Duodenal mucosa (tissue), 2 donors: ENCODE measurements at regions not wholly inside any gene's neighbourhood (a gene's known extent, or its start where the extent isn't known, plus 50 kb on each side); places are given as distances from the start of the nearest gene placed in this dataset.

Experiments
- H3K27ac ChIP-seq: one replicate; pipeline ENCODE4 v1.7.0; 2013; ENCODE audit warnings: low read depth, low read length
- H3K27me3 ChIP-seq, 2 donors: one replicate each; pipeline ENCODE4 v1.7.0; 2013; ENCODE audit warnings: low read length in 2 of 2, control low read depth in 1 of 2; ENCODE audit not compliant: insufficient read depth in 2 of 2, control insufficient read depth in 1 of 2
- H3K36me3 ChIP-seq, 2 donors: one replicate each; pipeline ENCODE4 v1.7.0; 2013; ENCODE audit warnings: low read length in 2 of 2, control low read depth in 1 of 2; ENCODE audit not compliant: insufficient read depth in 2 of 2, control insufficient read depth in 1 of 2
- H3K4me1 ChIP-seq, 2 donors: one replicate each; pipeline ENCODE4 v1.7.0; 2013; ENCODE audit warnings: low read length in 2 of 2, control low read depth in 1 of 2; ENCODE audit not compliant: insufficient read depth in 2 of 2, control insufficient read depth in 1 of 2
- H3K4me3 ChIP-seq, 2 donors: one replicate each; pipeline ENCODE4 v1.7.0; 2013; ENCODE audit warnings: low read length in 2 of 2, low read depth in 1 of 2
- H3K9ac ChIP-seq, 2 donors: one replicate each; pipeline ENCODE4 v1.7.0; 2013; ENCODE audit warnings: low read length in 2 of 2, low read depth in 1 of 2
- H3K9me3 ChIP-seq, 2 donors: one replicate each; pipeline ENCODE4 v1.7.0; 2013; ENCODE audit warnings: low read length in 2 of 2, control low read depth in 1 of 2; ENCODE audit not compliant: control insufficient read depth in 1 of 2

DNA sequence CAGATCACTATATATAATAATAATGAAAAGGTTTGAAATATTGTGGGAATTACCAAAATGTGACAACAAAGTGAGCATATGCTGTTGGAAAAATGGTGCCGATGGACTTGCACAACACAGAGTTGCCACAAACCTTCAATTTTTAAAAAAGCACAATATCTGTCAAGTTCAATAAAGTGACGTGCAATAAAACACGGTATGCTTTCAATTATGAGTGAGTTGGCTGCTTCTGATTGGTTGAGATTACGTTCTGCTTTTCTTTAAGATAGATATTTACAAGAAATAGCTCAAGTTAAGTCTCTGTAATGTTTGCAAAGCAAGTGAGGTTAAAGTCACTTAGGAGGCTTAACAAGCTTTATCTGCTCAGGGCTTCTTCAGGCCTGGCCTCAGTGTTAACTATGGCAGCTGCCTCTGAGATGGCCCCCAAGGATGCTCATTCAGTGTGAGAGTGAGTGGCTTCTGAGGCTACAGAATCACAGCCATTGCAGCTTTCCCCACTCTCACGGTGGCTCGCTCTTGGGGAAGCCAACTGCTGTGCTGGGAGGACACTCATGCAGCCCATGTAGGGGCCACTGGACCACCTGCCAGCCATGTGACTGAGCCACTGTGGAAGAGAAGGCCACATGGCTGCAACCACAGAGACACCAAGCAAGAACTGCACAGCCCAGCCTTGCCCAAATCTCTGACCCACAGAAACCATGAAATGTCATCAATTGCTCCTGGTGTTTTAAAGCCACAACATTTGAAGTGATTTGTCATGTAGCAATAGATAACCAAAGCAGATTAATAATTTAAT, 78.3 kb upstream of the TMEM72 start:
- Histone ChIP-seq H3K4me1 (no peaks in the 10 kb centered on the region), H3K9ac (no peak overlapping the region), H3K27ac (no peak overlapping the region), H3K9me3 (no peaks in the 10 kb centered on the region), H3K27me3 (no peaks in the 10 kb centered on the region), H3K4me3 (no peak overlapping the region), H3K36me3 (no peaks in the 10 kb centered on the region)

- Histone ChIP-seq H3K9me3 (no peaks in the 10 kb centered on the region), H3K27me3 (no peaks in the 10 kb centered on the region), H3K4me3 (no peak overlapping the region), H3K36me3 (no peaks in the 10 kb centered on the region), H3K4me1 (no peaks in the 10 kb centered on the region), H3K27ac (no peak overlapping the region), H3K9ac (no peak overlapping the region)
These were observed 77.0 kb upstream of the TMEM72 start for GRCh38 chr10:44834131-44834530.

DNA sequence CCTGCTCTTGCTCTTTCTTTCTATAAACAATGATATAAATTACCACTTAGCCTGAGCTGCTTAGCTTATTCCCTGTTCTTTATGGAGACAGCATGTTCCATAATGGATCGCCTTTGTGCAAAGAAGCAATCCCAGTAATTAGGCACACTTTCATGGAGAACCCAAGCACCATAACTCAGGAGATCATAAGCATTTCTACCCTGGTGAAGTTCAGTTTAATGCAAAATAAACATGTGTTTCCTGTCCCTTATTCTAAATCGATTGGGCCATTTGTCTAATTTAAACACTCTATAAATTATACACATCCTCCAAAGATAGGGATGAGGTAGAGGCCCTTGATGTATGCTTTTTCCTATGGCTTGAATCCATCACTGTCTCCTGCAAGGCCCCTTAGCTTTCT, 75.8 kb upstream of the TMEM72 start:
- Histone ChIP-seq H3K27ac (no peak overlapping the region), H3K27me3 (no peaks in the 10 kb centered on the region), H3K4me1 (no peaks in the 10 kb centered on the region), H3K9ac (no peak overlapping the region), H3K36me3 (no peaks in the 10 kb centered on the region), H3K9me3 (no peaks in the 10 kb centered on the region), H3K4me3 (no peak overlapping the region)

DNA sequence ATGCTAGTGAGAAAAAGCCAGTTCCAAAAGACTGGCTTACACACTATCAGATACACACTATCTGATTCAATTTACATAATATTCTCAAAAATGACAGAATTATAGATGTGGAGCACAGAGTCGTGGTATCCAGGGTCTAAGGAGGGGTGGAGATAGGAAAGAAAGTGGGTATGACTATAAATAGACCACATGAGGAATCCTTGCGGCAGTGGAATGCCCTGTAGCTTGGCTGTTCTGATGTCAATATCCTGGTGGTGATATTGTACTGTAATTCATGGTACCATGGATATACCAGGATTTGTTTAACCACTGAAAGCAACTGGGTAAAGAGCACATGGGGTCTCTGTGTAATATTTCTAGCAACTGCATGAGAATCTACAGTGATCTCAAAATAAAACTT, 67.7 kb upstream of the TMEM72 start:
- Histone ChIP-seq H3K9ac (no peak overlapping the region), H3K27me3 (no peaks in the 10 kb centered on the region), H3K36me3 (no peaks in the 10 kb centered on the region), H3K9me3 (no peaks in the 10 kb centered on the region), H3K4me3 (no peak overlapping the region), H3K27ac (no peak overlapping the region), H3K4me1 (no peaks in the 10 kb centered on the region)

DNA sequence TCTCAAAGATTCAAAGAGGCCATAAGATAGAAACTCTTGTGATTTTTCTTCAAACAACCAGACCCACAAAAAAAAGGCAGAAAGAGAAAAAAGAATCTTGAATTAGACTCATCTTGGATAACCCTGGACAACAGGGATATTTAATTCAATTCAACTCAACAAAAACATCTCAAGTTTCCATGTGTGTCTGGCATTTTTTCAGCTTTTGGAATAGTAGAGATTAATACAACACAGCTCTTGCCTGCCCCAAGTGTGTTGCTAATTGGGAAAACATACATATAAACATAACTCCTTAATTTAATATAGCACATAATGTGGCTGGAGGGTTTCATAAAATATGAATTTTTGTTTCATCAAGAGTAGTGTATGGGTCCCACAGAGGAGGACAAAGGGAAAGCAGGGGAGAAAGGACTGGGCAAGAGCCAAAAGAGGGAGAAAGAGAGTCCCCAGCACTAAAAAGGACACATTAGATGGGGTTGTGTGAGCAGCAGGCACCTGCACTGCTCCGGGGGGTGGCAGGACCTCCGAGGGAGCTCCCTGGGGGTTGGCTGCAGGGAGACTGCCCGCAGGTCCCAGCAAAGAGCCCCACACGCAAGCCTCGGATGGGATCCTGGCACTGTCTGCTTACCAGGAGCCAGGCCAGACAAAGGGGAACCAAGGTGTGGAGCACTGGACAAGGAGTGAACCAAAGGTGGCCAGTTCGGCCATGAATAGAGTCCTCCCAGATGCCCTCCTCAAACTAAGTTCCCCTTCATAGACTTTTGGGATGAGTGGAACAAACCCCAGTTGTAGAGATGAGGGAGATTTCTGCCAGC, 65.6 kb upstream of the TMEM72 start:
- no peaks in the 10 kb centered on the region for H3K27me3 ChIP-seq

GRCh38 chr10:44847110-44847509, 64.0 kb upstream of the TMEM72 start:
- Histone ChIP-seq H3K27ac (no peak overlapping the region), H3K4me1 (no peaks in the 10 kb centered on the region), H3K9me3 (no peaks in the 10 kb centered on the region), H3K27me3 (no peaks in the 10 kb centered on the region), H3K4me3 (no peak overlapping the region), H3K36me3 (no peaks in the 10 kb centered on the region), H3K9ac (no peak overlapping the region)

More for the DNA sequence above, 65.6 kb upstream of the TMEM72 start:
- Histone ChIP-seq H3K36me3 (no peaks in the 10 kb centered on the region), H3K4me1 (no peaks in the 10 kb centered on the region), H3K4me3 (no peak overlapping the region), H3K9me3 (no peaks in the 10 kb centered on the region), H3K27ac (no peak overlapping the region), H3K9ac (no peak overlapping the region)

GRCh38 chr10:44848211-44848610, 62.9 kb upstream of the TMEM72 start:
- H3K4me1 ChIP-seq: no peaks in the 10 kb centered on the region
- H3K9ac ChIP-seq: no peak overlapping the region
- no peak overlapping the region for H3K4me3 ChIP-seq
- no peak overlapping the region for H3K27ac ChIP-seq
- H3K9me3 ChIP-seq: no peaks in the 10 kb centered on the region
- no peaks in the 10 kb centered on the region for H3K36me3 ChIP-seq
- H3K27me3 ChIP-seq: no peaks in the 10 kb centered on the region

GRCh38 chr10:44849936-44850335, 61.2 kb upstream of the TMEM72 start:
- H3K4me1 ChIP-seq: no peaks in the 10 kb centered on the region
- H3K27ac ChIP-seq: no peak overlapping the region
- no peaks in the 10 kb centered on the region for H3K36me3 ChIP-seq
- no peaks in the 10 kb centered on the region for H3K9me3 ChIP-seq
- no peak overlapping the region for H3K9ac ChIP-seq
- H3K27me3 ChIP-seq: no peaks in the 10 kb centered on the region
- no peak overlapping the region for H3K4me3 ChIP-seq

- H3K36me3 ChIP-seq: no peaks in the 10 kb centered on the region
- no peaks in the 10 kb centered on the region for H3K9me3 ChIP-seq
- H3K27me3 ChIP-seq: no peaks in the 10 kb centered on the region
- H3K4me3 ChIP-seq: no peak overlapping the region
- no peaks in the 10 kb centered on the region for H3K4me1 ChIP-seq
- H3K27ac ChIP-seq: no peak overlapping the region
- no peak overlapping the region for H3K9ac ChIP-seq
These were observed 60.7 kb upstream of the TMEM72 start for GRCh38 chr10:44850356-44850934.

DNA sequence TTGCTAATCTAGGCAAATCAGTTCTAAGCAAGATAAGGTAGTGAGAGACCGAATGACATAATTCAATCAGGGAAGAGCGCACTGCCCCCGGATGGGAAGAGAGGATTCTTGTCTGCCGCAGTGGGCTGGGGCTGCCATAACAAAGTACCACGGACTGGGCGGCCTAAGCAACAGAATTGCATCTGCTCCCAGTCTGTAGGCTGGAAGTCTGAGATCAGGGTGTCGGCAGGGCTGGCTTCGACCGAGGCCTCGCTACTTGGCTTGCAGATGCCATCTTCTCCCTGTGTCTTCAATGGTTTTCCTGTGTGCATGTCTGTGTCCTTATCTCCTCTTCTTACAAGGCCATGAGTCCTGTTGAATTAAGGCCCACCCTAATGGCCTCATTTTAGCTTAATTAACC, 59.7 kb upstream of the TMEM72 start:
- Histone ChIP-seq H3K36me3 (no peaks in the 10 kb centered on the region), H3K27me3 (no peaks in the 10 kb centered on the region), H3K9me3 (no peaks in the 10 kb centered on the region), H3K4me3 (no peak overlapping the region), H3K27ac (no peak overlapping the region), H3K4me1 (no peaks in the 10 kb centered on the region), H3K9ac (no peak overlapping the region)
